Psoas muscle (tissue), 7 donors: ENCODE measurements at regions not wholly inside any gene's neighbourhood (a gene's known extent, or its start where the extent isn't known, plus 50 kb on each side); places are given as distances from the start of the nearest gene placed in this dataset.

Source experiments
- ATAC-seq, 4 donors: fragments of 200-7000 bp; cut with Tn5 transposase; one replicate each; pipeline ENCODE4 v1.9.1; 2020; ENCODE audit warnings: moderate library complexity in 3 of 4, mild to moderate bottlenecking in 2 of 4
- DNase-seq, 2 donors: peaks; one replicate each; pipeline ENCODE4 v3.0.0-alpha.2; 2020
- H3K27ac ChIP-seq: fragments of 200-600 bp; one replicate; pipeline ENCODE4 v1.8.0; 2022
- H3K27me3 ChIP-seq, 3 donors: fragments of 200-600 bp in 1 of 3; one replicate each; pipeline versions ENCODE4 v1.6.1 to v1.8.0; 2013 to 2022; ENCODE audit warnings: low read length in 2 of 3, mild to moderate bottlenecking in 2 of 3, moderate library complexity in 1 of 3; ENCODE audit not compliant: insufficient read depth in 3 of 3
- H3K36me3 ChIP-seq, 2 donors: fragments of 200-600 bp in 1 of 2; one replicate each; pipeline versions ENCODE4 v1.6.1 to v1.8.0; 2013 to 2022; ENCODE audit warnings: low read depth in 1 of 2, mild to moderate bottlenecking in 1 of 2, moderate library complexity in 1 of 2; ENCODE audit not compliant: insufficient read depth in 1 of 2
- H3K4me1 ChIP-seq: fragments of 200-600 bp; one replicate; pipeline ENCODE4 v1.8.0; 2022
- H3K4me3 ChIP-seq: fragments of 200-600 bp; one replicate; pipeline ENCODE4 v1.8.0; 2022; ENCODE audit warnings: mild to moderate bottlenecking
- H3K9me3 ChIP-seq: fragments of 200-600 bp; one replicate; pipeline ENCODE4 v1.8.0; 2022
- CTCF ChIP-seq: fragments of 200-600 bp; IDR thresholded peaks from one replicate; pipeline ENCODE4 v1.8.0; 2022; ENCODE audit warnings: antibody characterized with exemption
- WGBS, 3 donors: extraction: QIAGEN DNeasy Blood & Tissue Kit; methylation state at CpG; one replicate each; pipeline versions ENCODE4 v1.1.6 to v1.1.7; 2013; 5-methylcytosine and 5-hydroxymethylcytosine counted together
- intact Hi-C, 2 donors: fragments of 100-400 bp; cut with DNase I; formaldehyde crosslinking; loops; one replicate each; pipeline versions ENCODE4 v1.11.0 to v1.14.2; 2022
- donor health status: healthy with polysubstance abuse.
- donor health status: DM: no; HTN: no; CAD: no; lungs with moderate emphysema.
- donor health status: Bipolar disorder and iron deficiency.
- donor health status: healthy.
- donor health status: DM: yes; HTN: yes; CAD: no.
- donor health status: DM: no; HTN: no; CAD: no.
- donor health status: DM: yes; HTN: yes; CAD: no.

GRCh38 chr3:135393159-135393558, 572.4 kb upstream of the PPP2R3A start:
- TF ChIP-seq CTCF, result no peak
- intact Hi-C loops, result no loop called here
- H3K36me3 ChIP-seq, result no peaks in the 10 kb centered on the region
- H3K4me1 ChIP-seq, result no peaks in the 10 kb centered on the region
- DNase-seq, result no peak
- WGBS, 3 donors, result 65 to 75% (median 71%) methylated on average over 3 of the region's 3 CpGs
- ATAC-seq, result peak in 1 of 4 donors; percentile 59
- H3K27ac ChIP-seq, result peak overlapping the region; percentile 3
- H3K9me3 ChIP-seq, result peaks cover 16% of the 10 kb centered on the region
- no peak overlapping the region for H3K4me3 ChIP-seq
- no peaks in the 10 kb centered on the region for H3K27me3 ChIP-seq

GRCh38 chr3:135393898-135394525, 571.5 kb upstream of the PPP2R3A start:
- Histone ChIP-seq H3K9me3 (peaks cover 16% of the 10 kb centered on the region), H3K36me3 (no peaks in the 10 kb centered on the region), H3K4me1 (no peaks in the 10 kb centered on the region), H3K27ac (peak overlapping the region; percentile 3), H3K4me3 (no peak overlapping the region), H3K27me3 (no peaks in the 10 kb centered on the region)
- WGBS, 3 donors, result 33 to 34% (median 33%) methylated on average over 4 of the region's 4 CpGs
- TF ChIP-seq CTCF, result no peak
- intact Hi-C loops, result no loop called here
- DNase-seq (no peak), ATAC-seq (peak in 3 of 4 donors; percentile 32 to 91 (median 73))

- no peaks in the 10 kb centered on the region for H3K4me1 ChIP-seq
- H3K27me3 ChIP-seq, result no peaks in the 10 kb centered on the region
- intact Hi-C loops, result loop anchor here in 1 of 2 donors (10.0 kb wide), 1 partner anchor 92 kb away; no protein-coding TSS in a partner anchor
- 34 to 49% (median 40%) methylated on average over 2 of the region's 2 CpGs for WGBS, 3 donors
- H3K9me3 ChIP-seq, result no peaks in the 10 kb centered on the region
- no peak overlapping the region for H3K27ac ChIP-seq
- no peaks in the 10 kb centered on the region for H3K36me3 ChIP-seq
- H3K4me3 ChIP-seq, result no peak overlapping the region
- DNase-seq, result no peak
- no peak for ATAC-seq
- TF ChIP-seq CTCF, result no peak
Measured at GRCh38 chr3:135412475-135412874, 553.1 kb upstream of the PPP2R3A start.

- WGBS, 3 donors, result 72 to 97% (median 78%) methylated on average over 2 of the region's 2 CpGs
- intact Hi-C loops, result loop anchor here in 1 of 2 donors (10.0 kb wide), 1 partner anchor 89 kb away; no protein-coding TSS in a partner anchor
Measured at GRCh38 chr3:135416182-135416581, 549.3 kb upstream of the PPP2R3A start.

More at GRCh38 chr3:135416182-135416581, 549.3 kb upstream of the PPP2R3A start:
- ATAC-seq (no peak), DNase-seq (no peak)
- H3K27me3 ChIP-seq, result no peaks in the 10 kb centered on the region
- H3K36me3 ChIP-seq, result no peaks in the 10 kb centered on the region
- no peaks in the 10 kb centered on the region for H3K9me3 ChIP-seq
- no peak overlapping the region for H3K4me3 ChIP-seq
- no peaks in the 10 kb centered on the region for H3K4me1 ChIP-seq
- TF ChIP-seq CTCF, result no peak
- H3K27ac ChIP-seq, result no peak overlapping the region
